T-helper 2 cell treated with Interferon-gamma antibody and Interleukin-4, amounts not matched to agents 5 μg/mL and 100 μg/mL, for 36 hours (primary cell): ENCODE measurements at regions not wholly inside any gene's neighbourhood (a gene's known extent, or its start where the extent isn't known, plus 50 kb on each side); places are given as distances from the start of the nearest gene placed in this dataset.

Experiments used
- DNase-seq: peaks from one replicate; pipeline ENCODE4 v3.0.0; 2021; ENCODE audit warnings: low spot score
- H3K27ac Mint-ChIP-seq: one replicate; pipeline ENCODE4 v1.8.0; 2021; ENCODE audit warnings: mild to moderate bottlenecking, mixed read lengths
- H3K27me3 Mint-ChIP-seq: one replicate; pipeline ENCODE4 v1.8.0; 2021; ENCODE audit warnings: low read depth, mixed read lengths
- H3K36me3 Mint-ChIP-seq: one replicate; pipeline ENCODE4 v1.8.0; 2021; ENCODE audit warnings: low read depth, mixed read lengths
- H3K4me1 Mint-ChIP-seq: one replicate; pipeline ENCODE4 v1.8.0; 2021; ENCODE audit warnings: low read depth, mixed read lengths
- H3K4me3 Mint-ChIP-seq: one replicate; pipeline ENCODE4 v1.8.0; 2022; ENCODE audit warnings: mild to moderate bottlenecking, moderate library complexity, mixed read lengths
- H3K9me3 Mint-ChIP-seq: one replicate; pipeline ENCODE4 v1.8.0; 2021; ENCODE audit warnings: mixed read lengths

DNA sequence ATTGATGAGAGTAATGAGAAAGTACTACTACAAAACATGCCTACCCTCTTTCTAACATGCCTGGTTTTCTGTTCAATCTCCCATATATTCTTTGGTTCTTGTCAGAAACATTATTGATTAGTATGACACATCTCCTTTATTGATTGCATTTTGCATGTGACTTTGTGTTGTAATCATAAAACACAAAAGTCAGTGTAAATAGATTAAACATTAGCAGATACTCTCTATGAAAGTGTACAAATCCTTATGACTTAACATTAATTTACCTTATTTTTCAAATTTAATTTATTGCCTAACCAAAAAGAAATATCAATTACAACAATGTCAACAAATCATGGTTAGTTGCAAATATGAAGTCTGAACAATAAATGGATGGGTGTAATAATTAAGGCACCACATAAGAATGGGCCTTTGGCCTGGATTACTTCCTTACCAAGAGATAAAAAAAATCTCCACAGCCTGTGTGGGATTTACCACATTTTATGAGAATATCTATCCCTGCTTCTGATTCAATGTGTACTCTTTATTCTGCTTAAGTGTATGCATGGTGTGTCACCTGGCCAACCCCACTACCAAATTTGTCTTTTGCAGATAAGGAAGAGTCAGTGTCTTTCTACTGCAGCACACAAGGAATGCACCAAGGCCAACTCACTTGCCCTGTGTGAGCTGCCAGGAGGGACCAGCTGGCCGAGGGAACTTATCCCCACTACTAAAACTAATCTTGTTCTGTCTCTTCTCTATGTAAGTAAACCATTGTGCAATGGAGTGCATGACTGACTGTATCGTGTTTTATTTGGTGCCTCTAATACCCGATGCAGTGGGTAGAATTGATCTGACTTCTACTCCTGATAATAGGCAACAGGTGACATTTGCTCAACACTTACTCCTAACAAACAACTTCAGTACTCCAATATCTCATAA, 1001.9 kb upstream of the CDH10 start:
- H3K27me3 Mint-ChIP-seq = no peaks in the 10 kb centered on the region
- peaks cover 50% of the 10 kb centered on the region for H3K9me3 Mint-ChIP-seq
- no peaks in the 10 kb centered on the region for H3K36me3 Mint-ChIP-seq
- no peak overlapping the region for H3K4me3 Mint-ChIP-seq
- no peak overlapping the region for H3K27ac Mint-ChIP-seq
- no peak for DNase-seq
- no peaks in the 10 kb centered on the region for H3K4me1 Mint-ChIP-seq

DNA sequence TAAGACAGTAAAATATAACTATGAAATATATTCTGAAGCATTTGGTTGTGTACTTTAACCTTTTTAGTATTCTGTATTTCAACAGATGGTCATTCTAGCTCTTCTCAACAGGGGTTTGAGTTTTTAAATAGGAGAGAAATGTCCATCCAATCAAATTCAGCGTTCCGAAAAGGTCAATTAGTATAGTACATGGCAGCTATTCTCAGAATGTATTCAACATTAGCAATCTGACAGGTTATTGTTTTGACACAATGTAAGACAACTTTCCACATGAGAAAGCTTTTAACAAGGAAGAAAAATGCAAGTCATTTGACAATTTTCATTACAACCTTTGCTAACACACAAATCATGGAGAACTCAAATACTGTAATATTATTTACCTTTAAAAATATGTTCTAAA, 996.3 kb upstream of the CDH10 start:
- H3K9me3 Mint-ChIP-seq = peaks cover 30% of the 10 kb centered on the region
- no peaks in the 10 kb centered on the region for H3K27me3 Mint-ChIP-seq
- no peaks in the 10 kb centered on the region for H3K4me1 Mint-ChIP-seq
- no peak for DNase-seq
- H3K36me3 Mint-ChIP-seq = no peaks in the 10 kb centered on the region
- no peak overlapping the region for H3K27ac Mint-ChIP-seq
- no peak overlapping the region for H3K4me3 Mint-ChIP-seq

DNA sequence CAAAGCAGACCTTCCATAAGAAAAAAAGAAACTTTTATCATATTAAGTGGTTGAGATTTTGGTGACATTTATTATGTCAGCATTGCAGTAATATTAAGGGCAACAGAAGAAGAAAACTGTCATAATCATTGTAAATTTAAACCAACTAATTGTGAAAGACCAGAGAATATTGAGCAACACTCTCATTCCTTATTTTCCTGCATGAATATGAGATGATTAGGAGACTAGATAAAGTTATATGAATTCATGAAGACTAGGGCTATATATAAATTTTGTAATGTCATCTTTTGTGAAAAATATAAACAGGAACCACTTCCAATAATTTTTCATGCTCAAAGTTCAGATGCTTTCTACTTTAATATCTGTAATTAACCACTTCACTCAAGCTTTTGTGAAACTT, 974.5 kb upstream of the CDH10 start:
- no peak for DNase-seq
- Mint-ChIP-seq H3K4me3 (no peak overlapping the region), H3K27ac (no peak overlapping the region), H3K27me3 (no peaks in the 10 kb centered on the region), H3K4me1 (no peaks in the 10 kb centered on the region), H3K36me3 (no peaks in the 10 kb centered on the region), H3K9me3 (peaks cover 25% of the 10 kb centered on the region)

DNA sequence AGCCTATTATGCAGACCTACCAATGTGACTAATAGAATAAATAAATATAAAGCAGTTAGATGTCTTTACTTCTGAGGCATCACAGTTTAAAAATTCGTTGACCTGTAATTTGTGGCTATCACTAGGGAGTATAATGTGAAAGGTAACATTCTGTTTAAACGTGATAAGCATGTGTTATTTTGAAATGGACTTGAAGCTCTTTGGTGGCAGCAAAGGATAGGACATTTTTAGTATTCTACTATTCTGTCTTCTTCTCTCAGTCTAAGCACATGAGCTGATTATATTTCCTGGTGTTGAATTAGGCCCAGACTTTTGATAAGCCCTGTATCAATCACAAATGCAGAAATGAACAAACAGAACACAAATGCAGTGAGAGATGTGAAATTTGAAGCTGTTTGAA, 974.0 kb upstream of the CDH10 start:
- H3K4me3 Mint-ChIP-seq = no peak overlapping the region
- no peaks in the 10 kb centered on the region for H3K36me3 Mint-ChIP-seq
- no peaks in the 10 kb centered on the region for H3K4me1 Mint-ChIP-seq
- no peaks in the 10 kb centered on the region for H3K27me3 Mint-ChIP-seq
- no peak for DNase-seq
- no peak overlapping the region for H3K27ac Mint-ChIP-seq
- peaks cover 23% of the 10 kb centered on the region for H3K9me3 Mint-ChIP-seq

DNA sequence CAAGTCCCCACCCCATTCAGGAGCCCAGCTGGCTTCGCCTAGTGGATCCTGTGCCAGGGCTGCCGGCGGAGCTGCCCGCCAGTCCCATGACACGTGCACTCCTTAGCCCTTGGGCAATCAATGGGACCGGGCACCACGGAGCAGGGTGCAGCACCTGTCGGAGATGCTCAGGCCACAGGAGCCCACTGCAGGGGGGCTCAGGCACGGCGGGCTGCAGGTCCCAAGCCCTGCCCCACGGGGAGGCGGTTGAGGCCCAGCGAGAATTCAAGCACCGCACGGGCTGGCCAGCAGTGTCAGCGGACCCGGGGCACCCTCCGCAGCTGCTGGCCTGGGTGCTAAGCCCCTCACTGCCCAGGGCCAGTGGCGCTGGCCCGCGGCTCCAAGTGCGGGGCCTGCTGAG, 969.7 kb upstream of the CDH10 start:
- Mint-ChIP-seq H3K27ac (no peak overlapping the region), H3K4me3 (no peak overlapping the region), H3K27me3 (no peaks in the 10 kb centered on the region), H3K4me1 (no peaks in the 10 kb centered on the region), H3K9me3 (peaks cover 40% of the 10 kb centered on the region), H3K36me3 (no peaks in the 10 kb centered on the region)
- no peak for DNase-seq

DNA sequence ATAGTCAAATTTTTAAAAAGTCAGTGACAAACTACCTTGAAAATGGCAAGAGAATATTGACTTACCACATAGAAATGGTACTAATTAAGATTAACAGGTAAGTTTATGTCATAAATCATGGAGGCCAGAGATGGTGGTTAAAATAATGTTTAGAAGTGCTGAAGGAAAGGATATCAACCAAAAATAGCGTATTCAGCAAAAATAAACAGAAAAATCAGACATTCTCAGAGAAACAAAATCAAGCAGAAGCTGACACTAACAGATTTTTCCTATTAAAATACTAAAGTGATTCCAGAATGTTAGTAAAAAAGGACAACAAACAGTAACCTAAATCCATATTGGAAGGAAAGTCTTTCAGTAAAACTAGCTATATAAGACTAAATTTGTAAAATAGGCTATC, 959.9 kb upstream of the CDH10 start:
- no peak overlapping the region for H3K27ac Mint-ChIP-seq
- H3K4me3 Mint-ChIP-seq = no peak overlapping the region
- H3K27me3 Mint-ChIP-seq = no peaks in the 10 kb centered on the region
- no peaks in the 10 kb centered on the region for H3K4me1 Mint-ChIP-seq
- no peak for DNase-seq
- H3K9me3 Mint-ChIP-seq = peaks cover 47% of the 10 kb centered on the region
- H3K36me3 Mint-ChIP-seq = no peaks in the 10 kb centered on the region

DNA sequence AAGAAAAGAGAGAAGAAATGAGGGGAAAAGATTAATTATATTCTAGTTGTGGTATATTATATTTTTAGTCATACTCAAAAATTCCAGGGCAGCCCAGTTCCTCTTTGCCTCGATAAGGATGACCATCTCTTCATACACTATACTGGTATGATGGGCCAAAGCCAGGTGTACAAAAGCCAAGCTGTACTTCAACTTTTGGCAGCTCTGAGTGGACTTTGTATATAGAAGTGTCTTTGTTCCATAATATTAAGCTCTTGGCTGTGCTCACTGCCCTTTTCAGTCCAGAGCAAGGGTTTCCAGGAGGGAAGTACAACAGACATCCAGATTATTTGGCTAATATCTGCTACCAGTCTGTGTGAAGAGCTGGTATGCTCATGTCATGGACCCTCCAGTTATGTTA, 934.3 kb upstream of the CDH10 start:
- Mint-ChIP-seq H3K4me1 (no peaks in the 10 kb centered on the region), H3K36me3 (no peaks in the 10 kb centered on the region), H3K27me3 (no peaks in the 10 kb centered on the region), H3K4me3 (no peak overlapping the region), H3K27ac (no peak overlapping the region), H3K9me3 (peaks cover 43% of the 10 kb centered on the region)
- no peak for DNase-seq

DNA sequence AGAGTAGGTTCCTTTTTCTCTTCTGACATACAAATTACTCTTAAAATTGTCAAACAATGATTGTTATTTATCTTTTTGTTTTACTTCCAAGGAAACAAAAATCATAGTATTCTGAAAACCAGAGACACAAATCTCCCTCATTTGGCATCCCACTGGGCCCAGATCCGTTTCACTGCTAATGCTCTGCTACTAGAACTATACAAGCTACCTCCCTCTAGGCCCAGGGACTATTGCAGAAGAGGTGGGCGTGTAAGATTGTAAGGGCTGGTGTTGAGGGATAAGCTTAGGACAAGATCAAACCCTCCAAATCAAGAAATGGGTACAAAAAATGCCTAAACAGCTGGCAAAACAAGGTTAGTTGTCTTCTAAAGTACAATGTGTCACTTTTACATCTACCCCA, 928.9 kb upstream of the CDH10 start:
- Mint-ChIP-seq H3K9me3 (peaks cover 43% of the 10 kb centered on the region), H3K27me3 (no peaks in the 10 kb centered on the region), H3K4me1 (peaks cover 2% of the 10 kb centered on the region), H3K36me3 (no peaks in the 10 kb centered on the region), H3K4me3 (no peak overlapping the region), H3K27ac (no peak overlapping the region)
- DNase-seq = no peak

DNA sequence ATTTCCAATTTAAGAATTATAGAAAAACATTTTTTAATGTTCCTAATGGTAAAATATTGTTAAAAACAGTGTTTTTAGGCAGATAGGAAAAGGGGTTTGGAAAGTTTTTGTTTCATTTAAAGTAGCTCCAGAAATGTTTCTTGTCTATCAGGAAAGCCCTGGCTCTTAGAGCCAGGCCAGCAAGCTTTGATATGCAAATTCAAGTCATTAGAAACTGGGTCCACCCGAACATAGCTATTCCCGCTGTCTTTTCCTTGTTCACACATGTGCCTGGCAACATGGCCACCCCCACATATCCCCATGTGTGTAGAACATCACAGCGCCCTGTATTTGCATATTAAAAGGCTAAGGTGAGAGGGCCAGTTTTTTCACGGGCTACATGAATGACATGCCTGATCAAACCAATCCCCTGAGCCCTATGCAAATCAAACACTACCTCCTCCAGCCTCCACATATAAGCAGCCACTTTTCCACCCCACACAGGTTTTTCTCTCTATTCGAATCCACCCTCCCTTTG, 925.3 kb upstream of the CDH10 start:
- H3K4me1 Mint-ChIP-seq = peaks cover 2% of the 10 kb centered on the region
- H3K9me3 Mint-ChIP-seq = peaks cover 37% of the 10 kb centered on the region
- no peaks in the 10 kb centered on the region for H3K27me3 Mint-ChIP-seq
- no peak overlapping the region for H3K27ac Mint-ChIP-seq
- H3K36me3 Mint-ChIP-seq = no peaks in the 10 kb centered on the region
- no peak for DNase-seq
- no peak overlapping the region for H3K4me3 Mint-ChIP-seq

DNA sequence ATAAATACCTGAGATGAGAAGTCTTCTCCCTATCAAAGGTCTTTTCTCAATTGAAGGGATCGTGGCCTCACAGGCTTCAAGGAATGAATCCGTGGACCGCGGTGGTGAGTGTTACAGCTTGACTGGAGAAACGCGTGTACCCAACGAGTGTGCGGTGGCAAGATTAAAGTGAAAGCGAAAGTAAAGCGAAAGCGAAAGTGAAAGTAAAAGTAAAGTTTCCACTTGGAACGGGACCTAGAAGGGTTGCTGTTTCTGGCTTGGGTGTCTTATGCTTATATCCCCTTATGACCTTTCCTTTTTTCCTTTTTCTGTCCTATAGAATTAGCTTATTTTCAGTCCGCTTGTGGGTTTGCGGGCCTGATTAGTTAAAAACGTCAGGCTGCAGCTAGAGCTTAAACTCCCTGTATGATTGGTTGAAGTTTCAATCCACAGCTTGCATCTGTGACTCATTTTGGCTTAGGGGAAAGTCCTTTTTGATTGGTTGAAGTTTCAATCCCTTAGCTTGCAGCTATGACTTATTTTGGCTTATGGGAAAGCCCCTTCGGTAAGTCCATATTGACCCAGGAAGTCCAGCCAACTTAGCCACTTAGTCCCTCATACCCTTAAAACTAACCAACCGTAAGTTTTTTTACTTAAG, 924.3 kb upstream of the CDH10 start:
- Mint-ChIP-seq H3K4me1 (peaks cover 2% of the 10 kb centered on the region), H3K27me3 (no peaks in the 10 kb centered on the region), H3K36me3 (no peaks in the 10 kb centered on the region), H3K9me3 (peaks cover 39% of the 10 kb centered on the region), H3K27ac (peak overlapping the region; percentile 20), H3K4me3 (no peak overlapping the region)
- DNase-seq = no peak

DNA sequence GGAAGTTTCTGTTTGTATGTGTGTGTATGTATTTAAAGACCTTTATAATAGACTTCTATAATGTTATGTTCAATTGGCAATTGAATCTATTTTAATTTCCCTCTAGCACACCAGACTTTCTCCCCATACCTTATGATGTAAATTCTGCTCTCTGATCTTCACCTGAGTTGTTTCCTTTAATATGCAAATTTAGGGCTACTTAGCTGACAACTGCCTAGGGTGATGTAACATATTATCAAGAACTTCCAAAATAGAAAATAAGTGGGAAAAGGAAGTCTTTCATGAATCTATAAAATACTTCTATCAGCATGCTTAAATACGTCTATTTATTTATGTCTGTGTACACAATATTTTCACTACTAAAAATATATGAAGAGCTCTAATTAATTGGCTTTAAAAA, 923.5 kb upstream of the CDH10 start:
- no peak for DNase-seq
- H3K4me1 Mint-ChIP-seq = peaks cover 2% of the 10 kb centered on the region
- H3K27ac Mint-ChIP-seq = no peak overlapping the region
- peaks cover 41% of the 10 kb centered on the region for H3K9me3 Mint-ChIP-seq
- no peaks in the 10 kb centered on the region for H3K36me3 Mint-ChIP-seq
- H3K4me3 Mint-ChIP-seq = no peak overlapping the region
- no peaks in the 10 kb centered on the region for H3K27me3 Mint-ChIP-seq

DNA sequence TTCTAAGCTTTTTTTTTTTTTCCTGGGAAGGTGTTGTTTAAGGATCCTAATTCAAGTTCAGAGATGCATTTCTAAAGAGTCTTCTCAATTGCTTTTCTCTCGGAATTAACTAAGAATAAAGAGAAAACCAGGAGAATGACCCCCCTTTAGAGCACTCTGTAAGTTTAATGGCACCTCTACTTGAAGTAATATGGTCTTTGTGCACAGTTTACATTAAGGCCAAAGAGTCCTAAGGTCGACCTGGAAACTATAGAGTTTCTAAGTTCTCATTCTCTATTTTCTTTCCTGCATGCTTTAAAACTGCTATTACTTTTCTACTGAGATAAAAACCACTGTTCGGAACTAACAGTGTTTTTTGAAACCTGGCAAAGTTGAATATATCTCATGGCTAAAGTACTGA, 923.1 kb upstream of the CDH10 start:
- H3K27ac Mint-ChIP-seq = no peak overlapping the region
- H3K36me3 Mint-ChIP-seq = no peaks in the 10 kb centered on the region
- DNase-seq = no peak
- H3K4me3 Mint-ChIP-seq = no peak overlapping the region
- H3K4me1 Mint-ChIP-seq = peaks cover 2% of the 10 kb centered on the region
- peaks cover 44% of the 10 kb centered on the region for H3K9me3 Mint-ChIP-seq
- H3K27me3 Mint-ChIP-seq = no peaks in the 10 kb centered on the region

DNA sequence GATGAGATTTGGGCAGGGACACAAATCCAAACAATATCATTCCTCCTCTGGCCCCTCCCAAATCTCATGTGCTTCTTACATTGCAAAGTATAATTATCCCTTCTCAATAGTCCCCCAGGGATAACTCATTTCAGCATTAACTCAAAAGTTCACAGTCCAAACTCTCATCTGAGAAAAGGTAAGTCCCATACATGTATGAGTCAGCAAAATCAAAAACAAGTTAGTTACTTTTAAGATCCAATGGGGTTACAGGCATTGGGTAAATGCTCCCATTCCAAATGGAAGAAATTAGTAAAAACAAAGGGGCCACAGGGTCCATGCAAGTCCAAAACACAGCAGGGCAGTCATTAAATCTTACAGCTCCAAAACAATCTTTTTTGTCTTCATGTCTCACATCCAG, 917.9 kb upstream of the CDH10 start:
- no peak overlapping the region for H3K4me3 Mint-ChIP-seq

DNA sequence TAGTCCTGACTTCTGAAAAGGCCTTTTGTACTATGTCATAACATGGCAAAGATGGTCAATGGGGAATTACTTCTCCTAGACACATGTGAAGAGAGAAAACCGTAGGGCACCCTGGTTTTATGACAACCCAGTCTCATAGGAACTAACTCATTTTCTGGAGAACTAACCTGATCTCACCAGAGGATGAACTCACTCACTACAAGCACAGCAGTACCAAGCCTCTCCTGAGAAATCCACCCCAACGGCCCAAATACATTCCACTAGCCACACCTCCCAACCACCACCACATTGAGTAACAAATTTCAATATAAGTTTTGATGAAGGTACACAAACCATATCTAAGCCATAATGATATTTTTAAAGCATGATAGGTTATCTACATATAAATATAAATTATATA, 909.3 kb upstream of the CDH10 start:
- no peaks in the 10 kb centered on the region for H3K36me3 Mint-ChIP-seq
- DNase-seq = no peak
- H3K4me3 Mint-ChIP-seq = no peak overlapping the region
- peaks cover 19% of the 10 kb centered on the region for H3K9me3 Mint-ChIP-seq
- H3K27ac Mint-ChIP-seq = no peak overlapping the region
- H3K4me1 Mint-ChIP-seq = no peaks in the 10 kb centered on the region
- H3K27me3 Mint-ChIP-seq = no peaks in the 10 kb centered on the region

More for the DNA sequence above, 917.9 kb upstream of the CDH10 start:
- Mint-ChIP-seq H3K4me1 (no peaks in the 10 kb centered on the region), H3K36me3 (no peaks in the 10 kb centered on the region), H3K27ac (no peak overlapping the region), H3K27me3 (no peaks in the 10 kb centered on the region), H3K9me3 (peaks cover 34% of the 10 kb centered on the region)
- DNase-seq = no peak
